ENCODE measurements at regions not wholly inside any gene's neighbourhood (a gene's known extent, or its start where the extent isn't known, plus 50 kb on each side); places are given as distances from the start of the nearest gene placed in this dataset.

GRCh38 chr5:100446879-100447430 lies 88.2 kb upstream of the FAM174A start:
- Histone ChIP-seq H3K23me2 (ENCODE audit: insufficient read length, low read depth, low read length, poor library complexity, severe bottlenecking) (no peaks in the 10 kb centered on the region), H3K9me3 (ENCODE audit: control insufficient read depth, low read depth, low read length) (no peaks in the 10 kb centered on the region), H3K4me1 (ENCODE audit: insufficient read depth, low read length) (no peaks in the 10 kb centered on the region), H2BK120ac (ENCODE audit: low read depth, low read length, poor library complexity, severe bottlenecking) (no peak overlapping the region), H3K4me2 (ENCODE audit: insufficient read depth, insufficient read length, low read length) (no peak overlapping the region), H3K56ac (ENCODE audit: insufficient read length, low read depth, low read length) (no peak overlapping the region), H2AK5ac (ENCODE audit: insufficient read length, low read length) (no peak overlapping the region), H2BK12ac (ENCODE audit: insufficient read length, low read depth, low read length) (no peak overlapping the region), H2BK20ac (ENCODE audit: low read depth, low read length, poor library complexity, severe bottlenecking) (no peak overlapping the region), H4K20me1 (ENCODE audit: control insufficient read depth, insufficient read depth, insufficient read length) (no peaks in the 10 kb centered on the region), H2AFZ (ENCODE audit: low read length) (no peak overlapping the region), H3K23ac (ENCODE audit: insufficient read length, low read depth, low read length) (no peak overlapping the region), H3K79me2 (ENCODE audit: insufficient read depth, low read length) (no peaks in the 10 kb centered on the region), H2BK15ac (ENCODE audit: low read depth, low read length) (no peak overlapping the region), H2BK5ac (ENCODE audit: insufficient read length, low read length) (no peak overlapping the region), H3K18ac (ENCODE audit: insufficient read length, low read depth, low read length) (no peak overlapping the region), H3K4ac (ENCODE audit: low read depth, low read length) (no peak overlapping the region), H3K27me3 (ENCODE audit: insufficient read depth, low read length) (no peaks in the 10 kb centered on the region), H3T11ph (ENCODE audit: low read length) (no peak overlapping the region), H3K9ac (ENCODE audit: extremely low read depth, insufficient read length, low read length) (no peak overlapping the region), H4K8ac (replicated peaks; ENCODE audit: insufficient read length, low read depth, low read length) (no peak overlapping the region), H3K27ac (ENCODE audit: insufficient read length, low read depth, low read length) (no peak overlapping the region), H4K91ac (ENCODE audit: insufficient read length, low read depth, low read length) (no peak overlapping the region), H3K79me1 (ENCODE audit: insufficient read depth, low read depth, low read length, poor library complexity, severe bottlenecking) (no peaks in the 10 kb centered on the region), H4K5ac (ENCODE audit: insufficient read length, low read depth, low read length) (no peak overlapping the region), H3K14ac (ENCODE audit: insufficient read depth, low read length) (no peak overlapping the region)
- no peaks in the 10 kb centered on the region; a peak in 1 of 7 replicates for H3K36me3 Mint-ChIP-seq (ENCODE audit: insufficient read depth in 1 of 3, low read depth in 3 of 3)
- H3K9me3 Mint-ChIP-seq, result peaks cover 0 to 5% of the 10 kb centered on the region in 2 experiments; a peak in 1 of 5 replicates
- TF ChIP-seq CTCF (conservative IDR thresholded peaks at IDR 0.05), result no peak
- H3K27me3 Mint-ChIP-seq (ENCODE audit: low read depth), result no peaks in the 10 kb centered on the region
- H3K27ac Mint-ChIP-seq, result no peak overlapping the region
- WGBS (ENCODE audit: extremely low coverage, insufficient read length, low lambda C conversion rate), result no CpG with 5 or more reads among the region's 2 CpGs
- H3K4me3 Mint-ChIP-seq, result no peak overlapping the region
- H3K4me1 Mint-ChIP-seq, result no peaks in the 10 kb centered on the region
- DNase-seq, result no peak
